Mononuclear cell (primary cell): ENCODE measurements at regions not wholly inside any gene's neighbourhood (a gene's known extent, or its start where the extent isn't known, plus 50 kb on each side); places are given as distances from the start of the nearest gene placed in this dataset.
"Not testable (repeated sequence)": the region's sequence is repeated elsewhere in the genome, so short reads cannot be mapped to it uniquely, and the experiment has no call there.

ENCODE experiments used
- H3K27me3 ChIP-seq: 2 replicates; pipeline ENCODE4 v1.6.0; 2011; ENCODE audit warnings: low read length, control low read depth; ENCODE audit not compliant: insufficient read depth
- H3K4me1 ChIP-seq: 2 replicates; pipeline ENCODE4 v1.5.1; 2011; ENCODE audit warnings: mild to moderate bottlenecking, low read length, control low read depth; ENCODE audit not compliant: insufficient read depth
- H3K4me3 ChIP-seq: 2 replicates; pipeline ENCODE4 v1.5.1; 2011; ENCODE audit warnings: mild to moderate bottlenecking, low read length, moderate library complexity
- H3K9me3 ChIP-seq: 2 replicates; pipeline ENCODE4 v1.5.1; 2011; ENCODE audit warnings: low read depth, mild to moderate bottlenecking, control low read depth, low read length

DNA sequence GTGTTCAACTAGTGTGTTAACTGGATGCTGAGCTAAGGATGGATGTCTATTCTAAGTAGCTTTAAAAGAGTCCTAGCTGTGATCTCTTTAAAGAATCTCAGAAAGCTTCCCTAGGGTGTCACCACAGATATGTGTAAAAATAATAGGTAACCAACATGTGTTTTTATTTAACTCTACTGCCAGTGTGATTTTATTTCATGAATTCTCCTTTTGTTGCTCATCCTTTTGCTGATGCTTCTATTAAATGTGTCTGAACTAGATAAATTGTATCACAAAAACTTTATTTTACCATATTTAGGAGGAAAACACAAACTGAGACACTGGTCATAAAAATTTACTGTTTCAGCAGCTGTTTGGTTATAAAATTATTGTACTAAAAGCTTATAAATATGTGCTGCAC lies 809.4 kb upstream of the CITED2 start:
- H3K4me1 ChIP-seq, result no peaks in the 10 kb centered on the region
- H3K4me3 ChIP-seq, result no peak overlapping the region
- H3K9me3 ChIP-seq, result no peaks in the 10 kb centered on the region
- no peaks in the 10 kb centered on the region for H3K27me3 ChIP-seq

DNA sequence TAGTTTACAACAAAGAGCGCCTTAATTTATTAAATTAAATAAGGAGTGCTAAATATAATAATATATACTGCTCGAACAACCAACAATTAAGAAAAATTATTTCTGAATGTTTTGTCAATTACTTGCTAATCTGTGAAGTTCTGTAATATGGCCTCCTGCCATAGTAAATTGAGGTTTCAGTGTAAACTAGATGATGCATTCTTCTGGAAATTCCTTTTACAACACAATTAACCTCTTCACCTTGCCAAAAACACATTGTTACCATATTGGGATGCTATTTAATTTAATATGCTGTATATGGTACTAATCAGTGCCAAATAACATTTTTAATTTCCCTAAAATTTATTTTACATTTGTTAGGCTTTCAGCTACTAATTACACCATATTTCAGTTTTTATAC lies 808.4 kb upstream of the CITED2 start:
- no peaks in the 10 kb centered on the region for H3K4me1 ChIP-seq
- H3K4me3 ChIP-seq, result no peak overlapping the region
- no peaks in the 10 kb centered on the region for H3K9me3 ChIP-seq
- H3K27me3 ChIP-seq, result no peaks in the 10 kb centered on the region

DNA sequence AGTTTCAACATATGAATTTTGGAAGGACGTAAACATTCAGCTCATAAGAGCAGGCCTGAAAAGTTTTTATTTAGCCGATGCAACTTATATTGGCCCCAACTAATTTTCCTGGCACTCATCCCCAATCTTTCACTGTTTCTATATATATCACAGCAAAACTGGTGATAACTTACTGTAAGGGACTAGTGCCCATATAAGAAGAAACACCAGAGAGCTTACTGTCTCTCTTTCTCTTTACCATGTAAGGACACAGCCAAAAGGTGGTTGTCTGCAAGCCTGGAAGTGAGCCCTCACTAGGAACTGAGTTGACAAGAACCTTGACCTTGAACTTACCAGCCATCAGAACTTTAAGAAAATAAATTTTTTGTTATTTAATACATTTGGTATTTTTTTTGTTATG lies 807.4 kb upstream of the CITED2 start:
- H3K27me3 ChIP-seq, result no peaks in the 10 kb centered on the region
- H3K4me1 ChIP-seq, result no peaks in the 10 kb centered on the region
- H3K9me3 ChIP-seq, result no peaks in the 10 kb centered on the region
- no peak overlapping the region for H3K4me3 ChIP-seq

DNA sequence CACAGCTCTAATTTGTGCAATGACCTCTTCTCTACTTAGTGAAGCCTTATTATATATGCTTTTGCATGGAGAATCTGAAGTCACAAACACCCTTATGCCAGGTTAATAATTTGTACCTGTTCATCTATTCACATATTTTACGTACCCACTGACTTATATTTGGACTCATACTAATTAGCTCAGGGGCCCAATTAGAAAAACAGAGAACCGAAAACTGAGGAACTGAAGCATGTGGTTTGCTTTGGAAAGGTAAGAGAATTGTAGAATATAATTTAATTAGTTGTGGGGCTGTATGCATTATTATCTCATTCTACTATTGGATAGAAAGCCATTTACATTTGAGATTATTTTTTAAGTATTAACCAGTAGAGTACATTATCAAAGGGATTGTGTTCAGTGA lies 805.9 kb upstream of the CITED2 start:
- no peaks in the 10 kb centered on the region for H3K4me1 ChIP-seq
- H3K4me3 ChIP-seq, result no peak overlapping the region
- H3K27me3 ChIP-seq, result no peaks in the 10 kb centered on the region
- H3K9me3 ChIP-seq, result no peaks in the 10 kb centered on the region

DNA sequence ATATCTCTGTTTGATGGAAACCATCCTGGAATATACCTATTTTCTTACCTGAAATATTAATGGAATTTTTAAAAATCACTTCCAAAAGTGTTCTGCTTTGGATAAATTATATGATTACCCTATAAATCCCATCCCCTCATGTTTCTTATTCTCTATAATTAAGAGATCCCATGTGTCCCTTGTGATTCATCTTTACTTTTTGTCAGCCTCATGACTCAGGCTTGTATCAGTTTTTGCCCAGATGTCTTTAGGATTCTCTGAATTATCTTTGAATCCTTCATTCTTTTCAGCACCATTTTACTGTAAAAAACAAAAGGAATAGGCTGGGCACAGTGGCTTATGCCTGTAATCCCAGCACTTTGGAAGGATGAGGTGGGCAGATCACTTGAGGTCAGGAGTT lies 804.5 kb upstream of the CITED2 start:
- Histone ChIP-seq H3K27me3 (no peaks in the 10 kb centered on the region), H3K9me3 (no peaks in the 10 kb centered on the region), H3K4me1 (no peaks in the 10 kb centered on the region), H3K4me3 (no peak overlapping the region)

DNA sequence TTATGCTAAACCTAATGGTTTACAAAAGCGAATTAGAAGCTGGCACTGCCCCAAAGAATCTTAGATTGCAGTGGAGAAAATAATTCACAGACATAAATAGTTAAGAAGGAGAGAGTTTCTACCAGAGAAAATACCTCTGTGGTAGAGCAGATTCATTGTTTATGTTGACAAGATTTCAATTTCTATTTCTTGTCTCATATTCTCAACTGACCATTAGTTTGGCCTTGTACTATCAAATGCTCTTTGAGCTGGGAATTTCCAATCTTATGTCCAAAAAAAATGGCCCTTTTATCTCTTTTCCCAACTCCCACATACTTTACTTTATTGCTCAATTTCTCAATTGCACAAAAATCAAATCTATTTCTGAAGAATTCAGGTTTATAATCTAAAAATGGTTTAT lies 804.1 kb upstream of the CITED2 start:
- Histone ChIP-seq H3K27me3 (no peaks in the 10 kb centered on the region), H3K4me3 (no peak overlapping the region), H3K9me3 (no peaks in the 10 kb centered on the region), H3K4me1 (no peaks in the 10 kb centered on the region)

DNA sequence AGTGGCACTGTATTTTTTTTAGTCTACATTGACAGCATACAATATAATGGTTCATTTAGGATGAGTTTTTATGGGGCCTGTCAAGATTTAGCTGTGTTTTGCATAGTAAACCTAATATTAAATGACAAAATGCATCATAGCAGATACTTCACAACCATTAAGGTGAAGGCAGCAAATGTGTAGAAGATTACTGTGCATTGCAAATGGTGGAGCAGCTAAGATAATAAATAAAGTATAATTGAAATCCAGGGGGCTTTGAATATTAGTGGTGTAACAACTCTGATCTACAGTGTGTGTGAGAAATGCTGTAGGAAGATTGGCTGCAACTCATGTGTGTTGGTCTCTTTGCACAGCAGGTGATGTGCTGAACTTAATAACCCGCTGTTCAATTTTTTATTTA lies 801.9 kb upstream of the CITED2 start:
- Histone ChIP-seq H3K4me3 (no peak overlapping the region), H3K4me1 (no peaks in the 10 kb centered on the region), H3K9me3 (no peaks in the 10 kb centered on the region), H3K27me3 (no peaks in the 10 kb centered on the region)

DNA sequence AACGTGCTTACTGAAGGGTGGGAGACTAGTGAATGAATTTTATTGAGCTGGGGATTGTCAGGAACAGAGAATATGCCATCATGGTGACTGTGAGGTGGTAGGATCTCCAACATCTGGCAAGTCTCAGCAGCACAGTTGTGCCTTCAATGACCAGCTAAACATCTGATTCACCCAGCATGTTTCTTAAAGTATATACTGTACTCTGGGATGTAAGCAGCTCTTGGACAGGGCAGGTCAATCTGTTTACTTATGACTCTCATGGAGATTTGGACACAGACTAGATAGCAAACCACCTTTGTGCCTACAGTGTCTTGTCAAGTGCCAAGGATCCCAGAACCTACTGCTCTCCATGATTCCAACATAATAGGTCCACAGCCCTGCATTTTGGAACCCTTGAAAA lies 801.0 kb upstream of the CITED2 start:
- no peaks in the 10 kb centered on the region for H3K4me1 ChIP-seq
- H3K9me3 ChIP-seq, result no peaks in the 10 kb centered on the region
- no peak overlapping the region for H3K4me3 ChIP-seq
- no peaks in the 10 kb centered on the region for H3K27me3 ChIP-seq

DNA sequence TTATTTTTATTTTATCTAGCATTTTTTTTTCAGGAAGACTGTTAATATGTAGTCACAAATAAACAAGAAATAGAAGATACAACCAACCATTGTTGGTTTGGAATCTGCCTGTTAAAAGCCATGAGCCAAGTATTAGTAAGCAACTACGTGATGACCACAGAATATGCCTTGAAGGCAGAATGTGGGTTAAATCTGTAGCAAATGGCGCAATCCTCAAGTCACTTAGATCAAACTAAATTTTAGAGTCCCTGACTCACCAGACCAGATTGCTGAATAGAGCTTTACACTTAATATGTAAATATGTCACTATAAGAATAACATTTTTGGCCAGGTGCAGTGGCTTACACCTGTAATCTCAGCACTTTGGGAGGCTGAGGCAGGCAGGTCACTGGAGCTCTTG lies 800.1 kb upstream of the CITED2 start:
- Histone ChIP-seq H3K4me3 (no peak overlapping the region), H3K27me3 (no peaks in the 10 kb centered on the region), H3K9me3 (no peaks in the 10 kb centered on the region), H3K4me1 (no peaks in the 10 kb centered on the region)

DNA sequence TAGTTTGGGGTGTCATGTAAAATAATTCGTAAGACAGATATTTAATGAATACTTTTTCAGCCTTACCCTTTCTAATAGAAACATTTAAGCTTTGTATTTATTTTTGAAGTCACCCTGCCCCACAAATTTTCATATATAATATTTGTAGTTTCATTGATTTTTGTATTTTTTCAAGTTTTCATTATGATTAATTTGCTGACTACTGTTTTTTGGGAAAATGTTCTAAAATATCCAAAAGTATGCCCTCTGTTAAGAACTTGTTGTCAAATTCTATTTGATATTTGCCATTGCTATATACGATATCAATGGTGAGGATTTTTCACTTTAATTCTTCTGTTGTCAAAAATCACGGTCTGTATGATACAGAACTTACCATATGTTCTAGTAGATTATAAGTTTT lies 793.9 kb upstream of the CITED2 start:
- Histone ChIP-seq H3K9me3 (no peaks in the 10 kb centered on the region), H3K4me1 (no peaks in the 10 kb centered on the region), H3K4me3 (no peak overlapping the region), H3K27me3 (no peaks in the 10 kb centered on the region)

DNA sequence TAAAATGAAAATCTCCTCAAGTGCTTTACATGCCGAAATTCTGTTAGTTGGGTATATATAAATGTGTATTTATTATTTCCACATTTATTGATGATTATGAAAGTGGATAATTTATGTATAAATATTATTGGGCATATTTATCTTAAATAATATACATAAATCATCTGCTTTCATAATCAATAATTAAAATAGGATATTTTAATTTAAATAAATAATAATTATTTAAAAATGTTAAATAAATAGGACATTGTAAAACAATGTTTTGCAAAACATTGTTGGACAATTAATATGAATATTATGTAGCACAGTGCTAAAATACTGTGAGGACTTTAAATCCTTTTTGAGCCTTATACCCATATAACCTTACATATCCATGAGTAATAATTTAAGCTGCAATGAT lies 786.5 kb upstream of the CITED2 start:
- Histone ChIP-seq H3K9me3 (no peaks in the 10 kb centered on the region), H3K4me1 (no peaks in the 10 kb centered on the region), H3K4me3 (no peak overlapping the region), H3K27me3 (no peaks in the 10 kb centered on the region)

DNA sequence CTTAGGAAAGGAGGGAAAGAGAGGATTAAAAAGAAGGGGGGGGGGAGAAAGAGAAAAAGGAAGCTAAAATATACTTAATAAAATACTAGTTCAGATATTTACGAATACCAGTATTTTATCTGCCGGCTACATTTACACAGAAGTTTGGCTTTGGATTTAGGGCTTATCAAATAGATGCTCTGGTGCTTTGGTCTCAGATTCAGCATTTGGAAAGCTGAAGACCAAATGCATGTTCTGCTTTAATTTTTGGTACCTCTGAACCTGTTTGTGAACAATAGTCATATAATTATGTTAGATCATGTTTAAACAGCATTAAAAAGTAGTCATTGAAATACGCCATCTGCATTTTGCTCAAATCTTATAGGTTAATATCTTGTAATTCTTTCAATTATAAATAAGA lies 786.0 kb upstream of the CITED2 start:
- H3K27me3 ChIP-seq, result no peaks in the 10 kb centered on the region
- no peaks in the 10 kb centered on the region for H3K9me3 ChIP-seq
- H3K4me1 ChIP-seq, result no peaks in the 10 kb centered on the region
- no peak overlapping the region for H3K4me3 ChIP-seq

DNA sequence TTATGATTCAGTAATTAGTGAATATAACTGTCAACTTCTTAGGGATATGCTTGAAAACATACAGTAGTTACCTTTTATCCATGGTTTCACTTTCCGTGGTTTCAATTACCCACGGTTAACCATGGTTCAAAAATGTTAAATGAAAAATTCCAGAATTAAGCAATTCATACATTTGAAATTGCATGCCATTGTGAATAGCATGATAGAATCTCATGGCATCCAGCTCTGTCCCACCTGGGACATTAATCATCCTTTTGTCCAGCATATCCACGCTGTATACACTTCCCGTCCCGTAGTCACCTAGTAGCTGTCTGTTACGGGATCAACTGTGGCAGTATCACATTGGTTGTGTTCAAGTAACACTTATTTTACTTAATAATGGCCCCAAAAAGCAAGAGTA lies 781.7 kb upstream of the CITED2 start:
- Histone ChIP-seq H3K9me3 (no peaks in the 10 kb centered on the region), H3K27me3 (no peaks in the 10 kb centered on the region), H3K4me3 (no peak overlapping the region), H3K4me1 (no peaks in the 10 kb centered on the region)

DNA sequence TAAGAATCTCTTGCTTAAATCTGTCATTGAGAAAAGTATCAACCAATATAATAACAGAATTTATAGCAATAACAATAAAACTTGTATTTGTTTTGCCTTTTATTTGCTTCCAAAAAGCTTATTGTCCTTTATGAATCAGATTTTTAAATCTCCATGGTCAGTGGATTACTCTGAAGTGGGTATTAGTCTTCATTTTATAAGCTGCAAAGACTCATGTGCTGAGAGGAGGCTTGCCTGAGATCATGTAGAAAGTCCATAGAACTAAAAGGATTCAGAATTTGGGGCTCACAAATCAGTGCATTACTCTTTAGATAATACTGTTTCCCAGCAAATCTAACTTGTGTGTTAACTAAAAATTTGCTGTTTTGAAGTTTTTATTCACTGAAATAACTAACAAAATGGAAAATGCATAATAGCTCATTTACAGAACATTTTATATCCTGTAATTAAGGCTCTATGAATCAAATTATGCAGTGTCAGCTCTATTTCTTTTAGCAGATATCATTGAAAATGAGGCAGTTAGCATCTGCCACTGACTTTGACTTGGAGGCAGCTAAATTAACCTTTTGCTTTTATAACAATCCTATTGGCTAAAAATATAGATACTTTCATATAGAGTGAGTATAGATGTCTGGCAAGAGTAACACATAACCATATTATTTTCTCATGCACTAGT lies 781.1 kb upstream of the CITED2 start:
- no peaks in the 10 kb centered on the region for H3K9me3 ChIP-seq
- no peak overlapping the region for H3K4me3 ChIP-seq
- H3K4me1 ChIP-seq, result no peaks in the 10 kb centered on the region
- no peaks in the 10 kb centered on the region for H3K27me3 ChIP-seq

DNA sequence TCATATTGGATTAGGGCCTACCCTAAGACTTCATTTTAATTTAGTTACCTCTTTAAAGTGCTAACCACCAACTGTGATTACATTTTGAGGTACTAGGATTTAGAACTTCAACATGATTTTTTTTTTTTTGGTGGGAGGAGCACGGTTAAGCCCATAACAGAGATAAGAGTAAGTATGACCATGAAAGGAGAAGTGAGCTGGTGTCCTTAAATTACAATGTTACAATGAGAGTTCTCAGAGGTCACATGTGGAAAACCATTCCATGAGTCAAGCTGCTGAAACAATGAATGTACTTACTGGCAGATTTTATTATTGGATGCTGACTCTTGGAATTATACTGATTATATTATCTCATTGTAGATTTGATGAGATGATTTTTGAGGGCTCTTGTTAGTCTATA lies 779.3 kb upstream of the CITED2 start:
- Histone ChIP-seq H3K4me3 (no peak overlapping the region), H3K9me3 (no peaks in the 10 kb centered on the region), H3K4me1 (no peaks in the 10 kb centered on the region), H3K27me3 (no peaks in the 10 kb centered on the region)

DNA sequence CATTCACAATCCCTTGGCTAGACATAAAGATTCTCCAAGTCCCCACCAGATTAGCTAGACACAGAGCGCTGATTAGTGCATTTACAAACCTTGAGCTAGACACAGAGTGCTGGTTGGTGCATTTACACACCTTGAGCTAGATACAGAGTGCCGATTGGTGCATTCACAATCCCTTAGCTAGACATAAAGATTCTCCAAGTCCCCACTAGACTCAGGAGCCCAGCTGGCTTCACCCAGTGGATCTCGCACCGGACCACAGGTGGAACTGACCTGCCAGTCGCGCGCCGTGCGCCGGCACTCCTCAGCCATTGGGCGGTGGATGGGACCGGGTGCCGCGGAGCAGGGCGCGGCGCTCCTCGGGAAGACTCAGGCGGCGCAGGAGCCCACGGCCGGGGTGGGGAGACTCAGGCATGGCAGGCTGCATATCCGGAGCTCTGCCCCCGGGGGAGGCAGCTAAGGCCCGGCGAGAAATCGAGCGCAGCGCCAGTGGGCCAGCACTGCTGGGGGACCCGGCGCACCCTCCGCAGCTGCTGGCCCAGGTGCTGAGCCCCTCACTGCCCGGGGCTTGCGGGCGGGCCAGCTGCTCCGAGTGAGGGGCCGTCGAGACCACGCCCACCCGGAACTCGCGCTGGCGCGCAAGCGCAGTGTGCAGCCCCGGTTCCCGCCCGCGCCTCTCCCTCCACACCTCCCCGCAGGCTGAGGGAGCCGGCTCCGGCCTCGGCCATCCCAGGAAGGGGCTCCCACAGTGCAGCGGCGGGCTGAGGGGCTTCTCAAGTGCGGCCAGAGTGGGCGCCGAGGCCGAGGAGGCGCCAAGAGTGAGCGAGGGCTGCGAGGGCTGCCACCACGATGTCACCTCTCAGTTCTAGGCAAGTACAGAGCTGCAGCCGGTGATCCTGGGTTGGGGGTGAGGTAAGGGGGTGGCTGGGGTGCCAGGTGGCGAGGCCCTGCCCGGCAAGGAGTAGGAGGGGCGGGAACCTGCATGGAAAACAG lies 773.7 kb upstream of the CITED2 start:
- not testable (repeated sequence) for H3K9me3 ChIP-seq, H3K4me1 ChIP-seq, H3K27me3 ChIP-seq

More for the DNA sequence above, 773.7 kb upstream of the CITED2 start:
- H3K4me3 ChIP-seq, result not testable (repeated sequence)
